H1 (cell line): ENCODE measurements at regions not wholly inside any gene's neighbourhood (a gene's known extent, or its start where the extent isn't known, plus 50 kb on each side); places are given as distances from the start of the nearest gene placed in this dataset.

Experiments
- CTCF ChIA-PET: fragments of 300-600 bp; sonication (Branson Sonifier 250); formaldehyde crosslinking; loops from one replicate; lab custom pipeline; 2021; ENCODE audit not compliant: partially characterized antibody; lab: Charles Lee
- POLR2A ChIA-PET: fragments of 300-600 bp; sonication (Branson Sonifier 250); formaldehyde crosslinking; loops from one replicate; lab custom pipeline; 2021; ENCODE audit warnings: inconsistent platforms; ENCODE audit not compliant: partially characterized antibody; lab: Charles Lee
- DNase-seq, 2 experiments: peaks; one replicate each; pipeline versions ENCODE4 v3.0.0 to v3.0.0-alpha.2; 2010 to 2022; ENCODE audit warnings: low spot score in 2 of 2, low read depth in 1 of 2, mixed read lengths in 1 of 2
- FAIRE-seq: peaks from 2 replicates; lab custom pipeline; 2011; peaks lifted over from hg19 to GRCh38; lab: Jason Lieb, UNC
- H2AFZ ChIP-seq: 2 replicates; pipeline ENCODE4 v1.8.1; 2012; ENCODE audit warnings: low read length, inconsistent platforms
- H2AK5ac ChIP-seq: 2 replicates; pipeline ENCODE4 v1.6.1; 2013; ENCODE audit warnings: low read depth, low read length
- H2BK120ac ChIP-seq: replicated peaks from 2 replicates; pipeline ENCODE3; 2013; ENCODE audit warnings: low read depth, low read length, inconsistent platforms
- H2BK12ac ChIP-seq: 2 replicates; pipeline ENCODE4 v1.6.1; 2013; ENCODE audit warnings: low read depth, low read length
- H2BK15ac ChIP-seq: 2 replicates; pipeline ENCODE4 v1.6.1; 2013; ENCODE audit warnings: low read length
- H2BK20ac ChIP-seq: 2 replicates; pipeline ENCODE4 v1.6.1; 2013; ENCODE audit warnings: low read length
- H2BK5ac ChIP-seq: 2 replicates; pipeline ENCODE4 v1.6.1; 2013; ENCODE audit warnings: low read depth, low read length
- H3K14ac ChIP-seq: 2 replicates; pipeline ENCODE4 v1.6.1; 2013; ENCODE audit warnings: inconsistent platforms; ENCODE audit not compliant: insufficient read length
- H3K18ac ChIP-seq: 2 replicates; pipeline ENCODE4 v1.6.1; 2013; ENCODE audit warnings: low read length; ENCODE audit errors: extremely low read depth
- H3K23ac ChIP-seq: 2 replicates; pipeline ENCODE4 v1.6.1; 2013; ENCODE audit warnings: inconsistent platforms; ENCODE audit not compliant: insufficient read length
- H3K23me2 ChIP-seq: 2 replicates; pipeline ENCODE4 v1.6.1; 2013; ENCODE audit warnings: low read depth, low read length
- H3K27ac ChIP-seq: 2 replicates; pipeline ENCODE4 v1.6.1; 2011; ENCODE audit warnings: low read depth, low read length, inconsistent platforms
- H3K27me3 ChIP-seq, 4 experiments: replicated peaks in 1 of 4; 1 replicate in 1 of 4; 2 replicates in 3 of 4; pipeline versions ENCODE4 v1.6.1 to v1.8.1; 2011 to 2013; ENCODE audit warnings: low read length in 3 of 4, mild to moderate bottlenecking in 3 of 4, inconsistent platforms in 2 of 4, mixed read lengths in 2 of 4, moderate library complexity in 1 of 4; ENCODE audit not compliant: control insufficient read depth in 3 of 4, insufficient read depth in 3 of 4; ENCODE audit errors: extremely low read depth in 1 of 4
- H3K36me3 ChIP-seq, 4 experiments: 2 replicates each; pipeline versions ENCODE4 v1.6.1 to v1.8.1; 2011 to 2013; ENCODE audit warnings: mild to moderate bottlenecking in 4 of 4, low read length in 3 of 4, moderate library complexity in 2 of 4, control low read depth in 1 of 4, inconsistent platforms in 1 of 4; ENCODE audit not compliant: insufficient read depth in 4 of 4, control insufficient read depth in 2 of 4
- H3K4ac ChIP-seq: replicated peaks from 2 replicates; pipeline ENCODE3; 2013; ENCODE audit warnings: low read length, low read depth, mixed read lengths, inconsistent platforms; ENCODE audit not compliant: insufficient read length
- H3K4me1 ChIP-seq, 4 experiments: replicated peaks in 1 of 4; 1 replicate in 1 of 4; 2 replicates in 3 of 4; pipeline versions ENCODE4 v1.6.1 to v1.8.1; 2011 to 2013; ENCODE audit warnings: low read length in 3 of 4, inconsistent platforms in 2 of 4, mixed read lengths in 1 of 4; ENCODE audit not compliant: insufficient read depth in 4 of 4, control insufficient read depth in 3 of 4
- H3K4me2 ChIP-seq, 2 experiments: 2 replicates each; pipeline versions ENCODE4 v1.6.1 to v1.8.1; 2011 to 2013; ENCODE audit warnings: low read depth in 2 of 2, low read length in 2 of 2, control low read depth in 1 of 2, inconsistent platforms in 1 of 2, mild to moderate bottlenecking in 1 of 2; ENCODE audit not compliant: insufficient read depth in 1 of 2
- H3K4me3 ChIP-seq, 4 experiments: fragments of 200-600, 300-600 bp in 1 of 4; sonication (generic), shearing (Covaris generic), sonication (Bioruptor Twin) in 1 of 4; 2 replicates each; pipeline versions ENCODE4 v1.5.1 to v1.8.1; 2011 to 2016; ENCODE audit warnings: low read length in 4 of 4, low read depth in 3 of 4, control low read depth in 2 of 4, inconsistent platforms in 2 of 4, mild to moderate bottlenecking in 2 of 4, mixed read lengths in 1 of 4, moderate library complexity in 1 of 4; ENCODE audit not compliant: insufficient read depth in 2 of 4; ENCODE audit errors: extremely low read depth in 1 of 4
- H3K56ac ChIP-seq: replicated peaks from 2 replicates; pipeline ENCODE3; 2013; ENCODE audit warnings: low read depth, mild to moderate bottlenecking, mixed read lengths, low read length, inconsistent platforms; ENCODE audit not compliant: insufficient read length
- H3K79me1 ChIP-seq: 2 replicates; pipeline ENCODE4 v1.6.1; 2013; ENCODE audit warnings: low read depth, low read length, control low read depth
- H3K79me2 ChIP-seq, 2 experiments: 2 replicates each; pipeline versions ENCODE4 v1.6.1 to v1.8.1; 2012 to 2013; ENCODE audit warnings: low read length in 2 of 2, mild to moderate bottlenecking in 2 of 2, inconsistent platforms in 1 of 2; ENCODE audit not compliant: insufficient read depth in 2 of 2, control insufficient read depth in 1 of 2
- H3K9ac ChIP-seq, 4 experiments: replicated peaks in 1 of 4; 1 replicate in 1 of 4; 2 replicates in 3 of 4; pipeline versions ENCODE4 v1.6.1 to v1.8.1; 2011 to 2013; ENCODE audit warnings: low read depth in 3 of 4, low read length in 3 of 4, control low read depth in 2 of 4, mild to moderate bottlenecking in 2 of 4, moderate library complexity in 2 of 4, inconsistent platforms in 1 of 4; ENCODE audit errors: extremely low read depth in 1 of 4
- H3K9me3 ChIP-seq, 2 experiments: 2 replicates each; pipeline versions ENCODE4 v1.6.1 to v1.8.1; 2012 to 2013; ENCODE audit warnings: mild to moderate bottlenecking in 2 of 2, moderate library complexity in 2 of 2, control low read depth in 1 of 2, inconsistent platforms in 1 of 2, low read depth in 1 of 2, low read length in 1 of 2, mixed read lengths in 1 of 2; ENCODE audit not compliant: insufficient read depth in 2 of 2
- H4K20me1 ChIP-seq, 2 experiments: replicated peaks in 1 of 2; 2 replicates each; pipeline versions ENCODE3 to v1.8.1; 2011 to 2013; ENCODE audit warnings: inconsistent platforms in 2 of 2, low read length in 2 of 2, mild to moderate bottlenecking in 1 of 2; ENCODE audit not compliant: insufficient read depth in 2 of 2, control insufficient read depth in 1 of 2
- H4K5ac ChIP-seq: 2 replicates; pipeline ENCODE4 v1.6.1; 2013; ENCODE audit warnings: low read length, low read depth, mixed read lengths, inconsistent platforms; ENCODE audit not compliant: insufficient read length
- H4K8ac ChIP-seq: 2 replicates; pipeline ENCODE4 v1.8.0; 2013; ENCODE audit warnings: mild to moderate bottlenecking, moderate library complexity, low read length, inconsistent platforms; ENCODE audit not compliant: insufficient read depth; ENCODE audit errors: extremely low read depth
- H4K91ac ChIP-seq: replicated peaks from 2 replicates; pipeline ENCODE3; 2013; ENCODE audit warnings: low read length, mixed read lengths, inconsistent platforms; ENCODE audit not compliant: insufficient read length
- NANOG ChIP-seq: IDR thresholded peaks from 2 replicates; pipeline ENCODE4 v1.6.1; 2011; ENCODE audit warnings: low read length, low read depth, mild to moderate bottlenecking, inconsistent platforms; ENCODE audit not compliant: insufficient read depth, poor library complexity, severe bottlenecking
- POU5F1 ChIP-seq: IDR thresholded peaks from 2 replicates; pipeline ENCODE4 v1.6.1; 2011; ENCODE audit warnings: low read depth, mild to moderate bottlenecking, low read length, moderate library complexity
- SIX5 ChIP-seq: IDR thresholded peaks from 2 replicates; pipeline ENCODE4 v1.6.1; 2011; ENCODE audit warnings: mild to moderate bottlenecking, low read depth, low read length
- SUZ12 ChIP-seq: fragments of 200-600 bp; sonication (generic); IDR thresholded peaks from 2 replicates; pipeline ENCODE4 v1.6.1; 2012; ENCODE audit warnings: mild to moderate bottlenecking, inconsistent platforms, low read length, moderate library complexity, mixed read lengths
- WGBS, 2 experiments: shearing (Covaris generic) in 1 of 2; methylation state at CpG; one replicate each; pipeline versions ENCODE4 v1.1.6 to v1.1.7; 2013 to 2015; ENCODE audit warnings: low lambda C conversion rate in 2 of 2, mixed read lengths in 2 of 2, inconsistent platforms in 1 of 2, low coverage in 1 of 2, missing lambda C conversion rate in 1 of 2; ENCODE audit not compliant: insufficient replicate concordance in 2 of 2, insufficient coverage in 1 of 2, insufficient read length in 1 of 2; ENCODE audit errors: extremely low coverage in 1 of 2, missing lambda C conversion rate in 1 of 2; 5-methylcytosine and 5-hydroxymethylcytosine counted together
- TF ChIP-seq, protein P1 (sequence below): IDR thresholded peaks from 2 replicates; pipeline ENCODE4 v1.6.1; 2012; ENCODE audit warnings: low read length, inconsistent platforms

GRCh38 chr6:95679981-95680380 is 102.6 kb downstream of the MANEA start:
- H3K18ac ChIP-seq: no peak overlapping the region
- H3K56ac ChIP-seq: no peak overlapping the region
- H3K36me3 ChIP-seq: no peaks in the 10 kb centered on the region
- no peaks in the 10 kb centered on the region for H3K9me3 ChIP-seq
- no peak for TF ChIP-seq NANOG
- no peak for TF ChIP-seq SIX5
- no peak for TF ChIP-seq POU5F1
- no peak for TF ChIP-seq SUZ12
- TF ChIP-seq, protein P1, sequence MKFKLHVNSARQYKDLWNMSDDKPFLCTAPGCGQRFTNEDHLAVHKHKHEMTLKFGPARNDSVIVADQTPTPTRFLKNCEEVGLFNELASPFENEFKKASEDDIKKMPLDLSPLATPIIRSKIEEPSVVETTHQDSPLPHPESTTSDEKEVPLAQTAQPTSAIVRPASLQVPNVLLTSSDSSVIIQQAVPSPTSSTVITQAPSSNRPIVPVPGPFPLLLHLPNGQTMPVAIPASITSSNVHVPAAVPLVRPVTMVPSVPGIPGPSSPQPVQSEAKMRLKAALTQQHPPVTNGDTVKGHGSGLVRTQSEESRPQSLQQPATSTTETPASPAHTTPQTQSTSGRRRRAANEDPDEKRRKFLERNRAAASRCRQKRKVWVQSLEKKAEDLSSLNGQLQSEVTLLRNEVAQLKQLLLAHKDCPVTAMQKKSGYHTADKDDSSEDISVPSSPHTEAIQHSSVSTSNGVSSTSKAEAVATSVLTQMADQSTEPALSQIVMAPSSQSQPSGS: no peak
- H3K4me1 ChIP-seq: peaks cover 0 to 3% (median 0%) of the 10 kb centered on the region in 4 experiments; a peak in 1 of 7 replicates
- H4K5ac ChIP-seq: no peak overlapping the region
- H4K8ac ChIP-seq: no peak overlapping the region
- DNase-seq (no peak), FAIRE-seq (no peak)
- H2BK120ac ChIP-seq: no peak overlapping the region
- H2BK20ac ChIP-seq: no peak overlapping the region
- no peaks in the 10 kb centered on the region for H3K79me1 ChIP-seq
- no peak overlapping the region for H3K4me3 ChIP-seq
- no peak overlapping the region for H3K27ac ChIP-seq
- no peaks in the 10 kb centered on the region for H3K27me3 ChIP-seq
- no peak overlapping the region for H4K91ac ChIP-seq
- ChIA-PET POLR2A (no interaction called here), CTCF (interaction anchor here (0.7 to 1.2 kb wide), 2 partner anchors 99 to 106 kb away, joined by 3 read pairs; no protein-coding TSS in a partner anchor)
- no peak overlapping the region for H3K4me2 ChIP-seq
- 91% methylated on average over 3 of the region's 3 CpGs; no CpG with 5 or more reads in 1 of the 2 experiments for whole genome bisulfite sequencing, 2 experiments
- H4K20me1 ChIP-seq: no peaks in the 10 kb centered on the region
- no peak overlapping the region for H3K23ac ChIP-seq
- H3K14ac ChIP-seq: no peak overlapping the region
- no peak overlapping the region for H2AFZ ChIP-seq
- no peaks in the 10 kb centered on the region for H3K23me2 ChIP-seq
- no peak overlapping the region for H2BK12ac ChIP-seq
- no peak overlapping the region for H2AK5ac ChIP-seq
- H3K79me2 ChIP-seq: no peaks in the 10 kb centered on the region
- no peak overlapping the region for H2BK5ac ChIP-seq
- no peak overlapping the region for H2BK15ac ChIP-seq
- no peak overlapping the region for H3K4ac ChIP-seq
- no peak overlapping the region for H3K9ac ChIP-seq
